HL-60 (cell line): ENCODE measurements at regions not wholly inside any gene's neighbourhood (a gene's known extent, or its start where the extent isn't known, plus 50 kb on each side); places are given as distances from the start of the nearest gene placed in this dataset.

Experiments used
- DNase-seq, 2 experiments: peaks; one replicate each; pipeline ENCODE4 v3.0.0-alpha.2; 2010 to 2020; ENCODE audit warnings: low read depth in 1 of 2, low spot score in 1 of 2
- H3K27ac ChIP-seq: fragments of 250-450 bp; sonication (Bioruptor Pico); replicated peaks from 2 replicates; pipeline ENCODE4 v1.5.1; 2020; ENCODE audit warnings: mild to moderate bottlenecking, moderate library complexity
- H3K27me3 ChIP-seq: fragments of 250-450 bp; sonication (Bioruptor Pico); 2 replicates; pipeline ENCODE4 v1.5.1; 2021; ENCODE audit warnings: mild to moderate bottlenecking, moderate library complexity; ENCODE audit not compliant: insufficient read depth, poor library complexity, severe bottlenecking
- H3K4me3 ChIP-seq: replicated peaks from 2 replicates; pipeline ENCODE4 v1.5.1; 2011; ENCODE audit warnings: mild to moderate bottlenecking, control low read depth, low read length; ENCODE audit not compliant: insufficient read depth
- CTCF ChIP-seq: IDR thresholded peaks from one replicate; pipeline ENCODE4 v1.5.1; 2011; ENCODE audit warnings: low read length, control low read depth, inconsistent platforms; ENCODE audit not compliant: insufficient read depth
- GABPA ChIP-seq: IDR thresholded peaks from 2 replicates; pipeline ENCODE4 v1.6.1; 2012; ENCODE audit warnings: low read depth
- POLR2AphosphoS5 ChIP-seq: IDR thresholded peaks from 2 replicates; pipeline ENCODE4 v1.6.1; 2012; ENCODE audit warnings: low read depth
- SPI1 ChIP-seq: IDR thresholded peaks from 2 replicates; pipeline ENCODE4 v1.6.1; 2012; ENCODE audit warnings: low read depth, mild to moderate bottlenecking, borderline replicate concordance
- TF ChIP-seq, protein P1 (sequence below): IDR thresholded peaks from 2 replicates; pipeline ENCODE4 v1.6.1; 2012; ENCODE audit warnings: low read depth; ENCODE audit not compliant: insufficient replicate concordance

DNA sequence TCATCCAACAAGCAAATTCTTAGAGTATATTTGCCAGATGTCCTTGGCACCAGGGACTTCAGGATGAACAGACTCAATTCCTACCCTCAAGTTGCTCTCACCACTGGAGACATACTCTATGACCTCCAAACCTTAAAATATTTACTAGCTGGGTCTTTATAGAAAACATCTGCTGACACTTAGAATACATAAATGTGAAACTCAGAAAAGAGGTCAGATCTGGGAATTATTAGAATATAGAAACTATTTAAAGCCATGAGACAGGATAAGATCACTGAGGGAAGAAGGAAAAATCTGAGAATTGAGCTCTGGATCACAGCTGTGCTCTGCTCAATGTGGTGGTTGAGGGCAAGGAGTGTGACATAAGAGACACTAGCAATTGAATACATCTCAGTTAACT lies 695.4 kb upstream of the UBE2E2 start:
- no peaks in the 10 kb centered on the region for H3K27me3 ChIP-seq
- H3K4me3 ChIP-seq, result no peak overlapping the region
- no peak for TF ChIP-seq GABPA
- TF ChIP-seq CTCF, result no peak
- no peak for TF ChIP-seq SPI1
- TF ChIP-seq, protein P1, sequence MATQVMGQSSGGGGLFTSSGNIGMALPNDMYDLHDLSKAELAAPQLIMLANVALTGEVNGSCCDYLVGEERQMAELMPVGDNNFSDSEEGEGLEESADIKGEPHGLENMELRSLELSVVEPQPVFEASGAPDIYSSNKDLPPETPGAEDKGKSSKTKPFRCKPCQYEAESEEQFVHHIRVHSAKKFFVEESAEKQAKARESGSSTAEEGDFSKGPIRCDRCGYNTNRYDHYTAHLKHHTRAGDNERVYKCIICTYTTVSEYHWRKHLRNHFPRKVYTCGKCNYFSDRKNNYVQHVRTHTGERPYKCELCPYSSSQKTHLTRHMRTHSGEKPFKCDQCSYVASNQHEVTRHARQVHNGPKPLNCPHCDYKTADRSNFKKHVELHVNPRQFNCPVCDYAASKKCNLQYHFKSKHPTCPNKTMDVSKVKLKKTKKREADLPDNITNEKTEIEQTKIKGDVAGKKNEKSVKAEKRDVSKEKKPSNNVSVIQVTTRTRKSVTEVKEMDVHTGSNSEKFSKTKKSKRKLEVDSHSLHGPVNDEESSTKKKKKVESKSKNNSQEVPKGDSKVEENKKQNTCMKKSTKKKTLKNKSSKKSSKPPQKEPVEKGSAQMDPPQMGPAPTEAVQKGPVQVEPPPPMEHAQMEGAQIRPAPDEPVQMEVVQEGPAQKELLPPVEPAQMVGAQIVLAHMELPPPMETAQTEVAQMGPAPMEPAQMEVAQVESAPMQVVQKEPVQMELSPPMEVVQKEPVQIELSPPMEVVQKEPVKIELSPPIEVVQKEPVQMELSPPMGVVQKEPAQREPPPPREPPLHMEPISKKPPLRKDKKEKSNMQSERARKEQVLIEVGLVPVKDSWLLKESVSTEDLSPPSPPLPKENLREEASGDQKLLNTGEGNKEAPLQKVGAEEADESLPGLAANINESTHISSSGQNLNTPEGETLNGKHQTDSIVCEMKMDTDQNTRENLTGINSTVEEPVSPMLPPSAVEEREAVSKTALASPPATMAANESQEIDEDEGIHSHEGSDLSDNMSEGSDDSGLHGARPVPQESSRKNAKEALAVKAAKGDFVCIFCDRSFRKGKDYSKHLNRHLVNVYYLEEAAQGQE, result no peak
- no peak for TF ChIP-seq POLR2AphosphoS5
- no peak overlapping the region for H3K27ac ChIP-seq
- DNase-seq, result no peak

DNA sequence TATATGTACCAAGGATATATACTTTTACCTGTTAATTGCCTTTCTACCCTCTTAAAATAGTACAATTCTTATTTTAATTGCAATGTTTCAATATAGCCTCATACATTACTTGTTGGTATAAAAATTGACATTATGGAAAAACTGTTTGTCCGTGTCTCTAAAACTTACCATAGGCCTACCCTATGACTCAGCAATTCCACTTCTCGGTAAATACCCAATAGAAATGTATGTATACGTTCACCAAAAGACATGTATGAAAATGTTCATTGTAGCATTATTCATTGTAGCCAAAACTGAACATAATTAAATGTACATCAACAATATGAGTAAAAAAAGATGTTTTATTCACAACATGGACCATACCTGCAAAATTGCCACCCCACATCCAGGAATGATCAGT lies 679.2 kb upstream of the UBE2E2 start:
- TF ChIP-seq GABPA, result no peak
- TF ChIP-seq POLR2AphosphoS5, result no peak
- TF ChIP-seq, protein P1, result no peak
- TF ChIP-seq SPI1, result no peak
- no peak for TF ChIP-seq CTCF
- Histone ChIP-seq H3K27me3 (no peaks in the 10 kb centered on the region), H3K27ac (no peak overlapping the region), H3K4me3 (no peak overlapping the region)
- DNase-seq, result no peak

DNA sequence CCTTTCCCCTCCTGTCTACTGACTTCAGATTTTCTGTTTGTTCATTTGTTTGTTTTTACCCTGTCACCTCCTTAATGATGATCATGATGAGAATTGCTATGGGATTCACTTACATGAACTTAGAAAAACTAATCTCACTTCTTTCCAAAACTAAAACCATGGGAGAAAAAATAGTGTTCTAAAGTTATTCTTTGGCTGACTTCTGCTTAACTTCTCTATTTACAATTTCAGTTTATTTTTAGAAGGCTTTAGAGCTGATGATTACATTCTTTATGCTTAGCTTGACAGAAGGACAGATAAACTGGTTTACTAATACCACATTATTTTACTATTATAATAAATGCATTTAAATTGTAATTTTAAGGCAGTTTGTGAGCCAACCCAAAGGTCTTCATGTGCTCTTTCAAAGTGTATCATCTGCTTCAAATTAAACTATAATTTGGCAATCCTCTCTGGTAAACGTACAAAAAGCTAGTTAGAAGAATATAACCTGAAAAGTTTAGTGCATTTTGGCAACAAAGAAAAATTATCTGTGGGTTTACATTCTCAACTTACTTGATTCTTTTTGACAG lies 676.8 kb upstream of the UBE2E2 start:
- Histone ChIP-seq H3K4me3 (no peak overlapping the region), H3K27me3 (no peaks in the 10 kb centered on the region), H3K27ac (no peak overlapping the region)
- DNase-seq, result no peak
- TF ChIP-seq, protein P1, result no peak
- TF ChIP-seq CTCF, result no peak
- no peak for TF ChIP-seq GABPA
- no peak for TF ChIP-seq POLR2AphosphoS5
- no peak for TF ChIP-seq SPI1
